RWPE1 (cell line): ENCODE measurements at regions not wholly inside any gene's neighbourhood (a gene's known extent, or its start where the extent isn't known, plus 50 kb on each side); places are given as distances from the start of the nearest gene placed in this dataset.

Experiments
- CTCF ChIA-PET: fragments of 350-600 bp; sonication (Branson Sonifier 250); formaldehyde crosslinking; extraction: SDS; loops from one replicate; lab custom pipeline; 2021; lab: Yijun Ruan, JAX
- POLR2A ChIA-PET: fragments of 400-600 bp; formaldehyde crosslinking; extraction: SDS; loops from one replicate; lab custom pipeline; 2020; ENCODE audit warnings: antibody characterized with exemption; ENCODE audit not compliant: low non-redundant PET; lab: Yijun Ruan, JAX
- DNase-seq: peaks from one replicate; pipeline ENCODE4 v3.0.0; 2012; ENCODE audit warnings: low spot score
- H3K27ac ChIP-seq: fragments of 450-650 bp; 2 replicates; pipeline ENCODE4 v1.5.1; 2017
- CTCF ChIP-seq: fragments of 450-650 bp; conservative IDR thresholded peaks from 2 replicates; pipeline ENCODE4 v1.5.1; 2017; ENCODE audit warnings: low read depth, mild to moderate bottlenecking

DNA sequence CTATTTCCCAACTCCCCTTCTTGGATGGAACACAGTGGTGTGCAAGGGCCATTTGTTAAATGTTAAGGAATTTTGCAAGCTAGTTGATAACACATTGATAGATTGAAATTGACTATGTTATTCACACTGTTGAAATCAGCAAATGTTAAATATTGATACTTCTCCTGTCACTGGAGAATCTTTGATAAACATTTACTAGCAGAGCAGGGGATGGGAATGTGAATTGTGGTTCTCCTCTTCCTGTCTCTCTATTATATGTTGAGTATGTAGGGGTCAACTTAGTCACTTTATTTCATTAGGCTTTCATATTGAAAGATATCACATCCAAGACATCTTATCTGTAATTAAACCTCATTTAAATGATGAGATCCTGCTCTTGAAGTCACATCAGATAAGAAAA lies 533.9 kb downstream of the TLR4 start:
- CTCF ChIA-PET, result no interaction called here
- POLR2A ChIA-PET, result no interaction called here
- DNase-seq, result no peak
- TF ChIP-seq CTCF, result no peak
- H3K27ac ChIP-seq, result no peak overlapping the region

GRCh38 chr9:118252027-118252426 lies 547.8 kb downstream of the TLR4 start:
- ChIA-PET POLR2A (no interaction called here), CTCF (no interaction called here)
- no peak overlapping the region for H3K27ac ChIP-seq
- no peak for TF ChIP-seq CTCF
- DNase-seq, result no peak

DNA sequence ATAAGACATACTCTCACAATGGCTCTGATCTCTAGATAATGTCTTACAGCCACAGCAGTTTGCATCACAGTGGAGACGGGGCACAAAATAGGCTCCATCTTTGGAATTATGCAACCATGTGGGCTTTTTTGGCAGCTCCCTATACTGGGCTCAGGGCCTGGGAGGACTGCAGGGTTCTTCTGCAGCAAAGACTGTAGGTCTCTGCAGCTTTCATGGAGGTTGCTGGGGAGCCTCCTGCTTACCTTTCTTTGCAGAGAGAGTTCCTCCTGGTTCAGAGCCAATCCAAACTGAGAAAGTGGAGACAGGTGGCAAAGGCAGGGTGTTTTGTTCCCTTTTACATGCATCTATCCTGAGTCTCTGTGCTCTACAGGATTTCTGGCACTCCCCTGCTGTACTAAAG lies 558.0 kb downstream of the TLR4 start:
- DNase-seq, result no peak
- ChIA-PET POLR2A (no interaction called here), CTCF (no interaction called here)
- TF ChIP-seq CTCF, result no peak
- H3K27ac ChIP-seq, result no peak overlapping the region

GRCh38 chr9:118263949-118264348 lies 559.7 kb downstream of the TLR4 start:
- CTCF ChIA-PET, result no interaction called here
- no peak overlapping the region for H3K27ac ChIP-seq
- no peak for DNase-seq
- POLR2A ChIA-PET, result no interaction called here
- TF ChIP-seq CTCF, result no peak

DNA sequence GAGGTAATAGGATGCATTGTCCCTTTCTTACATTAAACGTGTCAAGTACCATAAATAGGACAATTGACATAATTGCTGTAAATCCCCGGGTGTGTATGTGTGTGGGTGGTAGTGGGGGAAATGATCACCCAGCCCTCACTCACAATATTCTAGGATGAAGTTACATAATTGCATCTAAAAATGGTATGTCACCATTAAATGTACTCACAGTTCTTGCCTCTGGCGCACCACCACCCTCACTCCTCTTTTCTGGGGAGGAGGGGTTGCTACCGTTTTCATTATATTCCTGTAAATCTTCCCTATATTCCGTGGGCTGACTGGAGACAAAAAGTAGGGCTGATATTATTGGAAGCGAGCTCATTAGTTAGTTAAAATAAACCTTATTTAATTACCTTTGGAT lies 563.8 kb downstream of the TLR4 start:
- TF ChIP-seq CTCF, result no peak
- DNase-seq, result no peak
- H3K27ac ChIP-seq, result no peak overlapping the region
- ChIA-PET POLR2A (no interaction called here), CTCF (no interaction called here)

GRCh38 chr9:118269623-118270022 lies 565.4 kb downstream of the TLR4 start:
- H3K27ac ChIP-seq, result no peak overlapping the region
- no peak for TF ChIP-seq CTCF
- ChIA-PET CTCF (no interaction called here), POLR2A (no interaction called here)
- DNase-seq, result no peak

- TF ChIP-seq CTCF, result no peak
- no peak overlapping the region for H3K27ac ChIP-seq
- POLR2A ChIA-PET, result no interaction called here
- no peak for DNase-seq
- CTCF ChIA-PET, result interaction anchor here (0.6 to 1.0 kb wide), 3 partner anchors 9 to 786 kb away, joined by 3 to 5 read pairs (median 3); no protein-coding TSS in a partner anchor
These were observed 567.1 kb downstream of the TLR4 start for GRCh38 chr9:118271331-118271730.
